Endothelial cell of hepatic sinusoid (primary cell): ENCODE measurements at regions not wholly inside any gene's neighbourhood (a gene's known extent, or its start where the extent isn't known, plus 50 kb on each side); places are given as distances from the start of the nearest gene placed in this dataset.
"Not testable (repeated sequence)": the region's sequence is repeated elsewhere in the genome, so short reads cannot be mapped to it uniquely, and the experiment has no call there.

ENCODE experiments used
- in situ Hi-C: cut with HindIII; loops from 2 replicates; pipeline ENCODE4 v1.10.0; 2017; ENCODE audit warnings: low sequenced_read_pairs

DNA sequence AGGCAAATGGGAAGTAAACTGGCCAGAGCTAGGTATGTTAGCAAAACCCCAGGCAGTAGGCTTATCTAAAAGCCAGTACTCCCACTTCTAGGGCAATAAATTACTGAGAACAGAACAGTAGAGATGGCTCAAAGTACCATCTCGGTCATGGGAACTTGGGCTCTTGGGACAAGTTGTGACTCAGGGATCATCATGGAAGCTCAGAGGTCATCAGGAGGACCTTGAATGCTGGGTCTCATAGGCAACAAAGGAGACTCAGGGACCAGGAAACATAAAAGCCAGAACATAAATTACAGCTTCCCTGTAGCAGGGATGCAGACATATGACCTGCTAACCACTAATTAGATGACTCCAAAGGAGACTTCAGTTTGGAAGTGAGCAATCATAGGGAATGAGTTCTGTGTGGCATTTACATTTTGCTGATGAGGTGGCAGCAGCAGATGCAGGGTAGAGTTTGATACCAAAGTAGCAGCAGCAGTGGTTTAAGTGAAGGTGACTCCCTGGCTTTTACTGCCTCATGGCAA is 97.6 kb upstream of the SCAF11 start:
- in situ Hi-C loops = loop anchor here (5.0 kb wide), 1 partner anchor 44 kb away; no protein-coding TSS in a partner anchor

GRCh38 chr12:46084666-46085631 is 94.6 kb upstream of the SCAF11 start:
- in situ Hi-C loops = loop anchor here (5.0 kb wide), 1 partner anchor 47 kb away; no protein-coding TSS in a partner anchor

- in situ Hi-C loops = no loop called here
Observed at GRCh38 chr12:46082490-46083200, 92.3 kb upstream of the SCAF11 start.

GRCh38 chr12:46073321-46073720 is 82.9 kb upstream of the SCAF11 start:
- in situ Hi-C loops = no loop called here

- in situ Hi-C loops = no loop called here
Observed at GRCh38 chr12:46071769-46072624, 81.6 kb upstream of the SCAF11 start.

- in situ Hi-C loops = no loop called here
Observed at GRCh38 chr12:46071335-46071734, 81.0 kb upstream of the SCAF11 start.

DNA sequence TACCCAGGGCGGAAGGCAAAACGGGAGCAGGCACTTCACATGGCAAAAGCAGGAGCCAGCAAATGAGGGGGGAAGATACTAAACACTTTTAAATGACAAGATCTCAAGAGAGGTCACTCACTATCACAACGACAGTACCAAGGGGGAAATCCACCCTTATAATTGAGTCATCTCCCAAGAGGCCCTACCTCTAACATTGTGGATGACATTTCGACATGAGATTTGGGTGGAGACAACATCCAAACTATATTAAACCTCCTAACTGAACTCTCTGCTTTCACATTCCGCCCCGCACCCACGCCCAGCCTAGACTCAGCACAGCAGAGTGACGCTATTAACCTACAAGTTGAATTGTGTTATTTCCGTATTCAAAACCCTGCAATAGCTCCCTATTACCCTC is 76.7 kb upstream of the SCAF11 start:
- in situ Hi-C loops = no loop called here

DNA sequence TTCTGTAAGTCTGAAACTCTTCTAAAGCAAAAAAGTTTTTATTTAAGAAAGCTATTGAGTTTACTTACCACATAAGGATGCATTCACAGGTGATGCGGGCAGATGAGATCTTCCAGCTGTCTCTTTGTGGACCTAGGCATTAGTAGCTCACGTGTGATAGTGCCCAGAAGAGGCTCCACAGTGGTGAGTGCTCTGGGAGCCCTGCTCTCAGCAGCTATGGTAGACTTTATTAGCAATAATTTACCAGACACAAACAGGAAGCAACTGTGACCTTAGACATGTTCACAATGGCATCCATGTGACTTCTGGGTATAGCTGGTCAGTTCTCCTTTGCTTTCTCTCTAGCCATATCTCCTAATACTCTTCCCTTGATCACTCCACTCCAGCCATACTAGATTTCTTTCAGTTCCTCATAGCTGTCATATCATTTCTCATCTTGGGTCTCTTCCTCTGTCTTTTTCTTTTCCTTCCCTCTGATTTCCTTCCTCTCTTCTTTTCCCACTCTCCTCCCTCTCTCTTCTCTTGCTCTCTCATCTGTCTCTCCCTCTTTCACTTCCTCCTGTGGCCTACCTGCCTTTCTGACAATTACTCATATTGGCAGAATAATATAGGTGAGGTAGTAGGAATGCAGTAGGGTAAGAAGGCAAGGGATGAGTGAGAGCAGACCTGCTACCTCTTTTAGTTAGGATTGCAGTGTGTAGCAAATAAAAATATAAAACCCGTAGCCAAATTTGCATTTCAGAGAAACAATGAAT is 75.2 kb upstream of the SCAF11 start:
- in situ Hi-C loops = no loop called here

DNA sequence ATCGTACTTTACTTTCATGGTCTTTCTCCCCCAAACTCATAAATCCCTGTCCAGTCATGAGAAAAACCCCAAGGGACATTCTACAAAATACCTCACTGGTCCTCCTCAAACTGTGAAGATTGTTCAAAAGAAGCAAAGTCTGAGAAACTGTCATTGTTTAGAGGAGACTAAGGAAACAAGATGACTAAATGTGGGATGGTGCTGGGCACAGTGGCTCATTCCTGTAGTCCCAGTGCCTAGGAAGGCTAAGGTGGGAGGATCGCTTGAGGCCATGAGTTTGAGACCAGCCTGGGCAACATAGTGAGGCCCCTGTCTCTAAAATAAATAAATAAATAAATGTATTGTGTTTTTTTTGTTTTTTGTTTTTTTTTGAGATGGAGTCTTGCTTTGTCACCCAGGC is 74.2 kb upstream of the SCAF11 start:
- in situ Hi-C loops = no loop called here

GRCh38 chr12:46058697-46059096 is 68.3 kb upstream of the SCAF11 start:
- in situ Hi-C loops = not testable (repeated sequence)

- in situ Hi-C loops = no loop called here
Observed at GRCh38 chr12:46050805-46051204, 60.4 kb upstream of the SCAF11 start.

GRCh38 chr12:46049665-46050064 is 59.3 kb upstream of the SCAF11 start:
- in situ Hi-C loops = no loop called here

GRCh38 chr12:46046436-46046835 is 56.1 kb upstream of the SCAF11 start:
- in situ Hi-C loops = no loop called here

DNA sequence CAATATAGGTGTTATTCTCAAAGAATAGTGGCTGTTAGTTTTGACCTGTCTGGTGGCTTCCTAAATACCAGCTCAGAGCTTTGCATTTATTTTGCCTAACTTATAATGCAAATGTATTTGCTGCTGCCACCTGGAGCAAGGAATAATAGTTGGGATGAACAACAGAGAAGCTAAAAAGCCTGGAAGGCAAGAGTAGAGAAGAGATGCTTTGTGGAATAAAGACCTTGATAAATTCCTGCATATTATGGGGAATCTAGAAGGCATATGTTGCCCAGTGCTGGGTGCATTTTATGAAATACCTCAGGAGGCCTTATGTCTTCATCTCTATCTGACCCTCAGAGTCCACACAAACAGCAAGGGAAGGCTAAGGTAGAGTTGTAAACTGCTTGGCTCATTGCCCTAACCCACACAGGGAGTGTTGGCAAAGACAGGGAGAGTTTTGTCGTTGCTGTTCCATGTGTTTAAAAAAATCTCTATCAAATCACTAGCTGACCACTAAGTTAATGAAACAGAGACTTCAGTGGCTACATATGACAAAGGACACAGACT is 53.7 kb upstream of the SCAF11 start:
- in situ Hi-C loops = no loop called here
